Neuron (in vitro differentiated cells): ENCODE measurements at regions not wholly inside any gene's neighbourhood (a gene's known extent, or its start where the extent isn't known, plus 50 kb on each side); places are given as distances from the start of the nearest gene placed in this dataset.

ENCODE experiments used
- H2AFZ ChIP-seq: one replicate; pipeline ENCODE4 v1.6.1; 2013; ENCODE audit warnings: low read depth, mild to moderate bottlenecking, inconsistent platforms, low read length, moderate library complexity
- H3K27me3 ChIP-seq: one replicate; pipeline ENCODE4 v1.6.1; 2013; ENCODE audit warnings: low read length; ENCODE audit not compliant: insufficient read depth
- H3K36me3 ChIP-seq: one replicate; pipeline ENCODE4 v1.6.1; 2013; ENCODE audit warnings: low read length; ENCODE audit not compliant: insufficient read depth
- H3K4me1 ChIP-seq: one replicate; pipeline ENCODE4 v1.6.1; 2013; ENCODE audit warnings: low read length; ENCODE audit not compliant: insufficient read depth
- H3K4me3 ChIP-seq: 2 replicates; pipeline ENCODE4 v1.5.1; 2013; ENCODE audit warnings: mild to moderate bottlenecking, low read length, moderate library complexity
- H3K9me3 ChIP-seq: one replicate; pipeline ENCODE4 v1.6.1; 2013; ENCODE audit warnings: low read length

- no peak overlapping the region for H3K4me3 ChIP-seq
- H3K27me3 ChIP-seq, result no peaks in the 10 kb centered on the region
- H3K9me3 ChIP-seq, result no peaks in the 10 kb centered on the region
- H3K4me1 ChIP-seq, result no peaks in the 10 kb centered on the region
- no peaks in the 10 kb centered on the region for H3K36me3 ChIP-seq
- H2AFZ ChIP-seq, result no peak overlapping the region
Observed at GRCh38 chr1:87179851-87180519, 148.7 kb upstream of the LMO4 start.

GRCh38 chr1:87180682-87181081 lies 148.0 kb upstream of the LMO4 start:
- no peak overlapping the region for H2AFZ ChIP-seq
- H3K4me1 ChIP-seq, result no peaks in the 10 kb centered on the region
- no peaks in the 10 kb centered on the region for H3K27me3 ChIP-seq
- no peak overlapping the region for H3K4me3 ChIP-seq
- H3K9me3 ChIP-seq, result no peaks in the 10 kb centered on the region
- H3K36me3 ChIP-seq, result no peaks in the 10 kb centered on the region

GRCh38 chr1:87182611-87183010 lies 146.1 kb upstream of the LMO4 start:
- Histone ChIP-seq H3K36me3 (no peaks in the 10 kb centered on the region), H2AFZ (no peak overlapping the region), H3K4me3 (no peak overlapping the region), H3K9me3 (no peaks in the 10 kb centered on the region), H3K27me3 (no peaks in the 10 kb centered on the region), H3K4me1 (no peaks in the 10 kb centered on the region)

GRCh38 chr1:87185077-87185476 lies 143.6 kb upstream of the LMO4 start:
- no peaks in the 10 kb centered on the region for H3K4me1 ChIP-seq
- no peaks in the 10 kb centered on the region for H3K9me3 ChIP-seq
- no peak overlapping the region for H3K4me3 ChIP-seq
- H3K36me3 ChIP-seq, result no peaks in the 10 kb centered on the region
- no peak overlapping the region for H2AFZ ChIP-seq
- no peaks in the 10 kb centered on the region for H3K27me3 ChIP-seq

- Histone ChIP-seq H3K36me3 (no peaks in the 10 kb centered on the region), H3K4me1 (no peaks in the 10 kb centered on the region), H3K9me3 (no peaks in the 10 kb centered on the region), H3K4me3 (no peak overlapping the region), H2AFZ (no peak overlapping the region), H3K27me3 (no peaks in the 10 kb centered on the region)
Observed at GRCh38 chr1:87186346-87186745, 142.3 kb upstream of the LMO4 start.

- Histone ChIP-seq H3K36me3 (no peaks in the 10 kb centered on the region), H3K4me3 (no peak overlapping the region), H2AFZ (no peak overlapping the region), H3K27me3 (no peaks in the 10 kb centered on the region), H3K9me3 (no peaks in the 10 kb centered on the region), H3K4me1 (no peaks in the 10 kb centered on the region)
Observed at GRCh38 chr1:87188640-87189039, 140.0 kb upstream of the LMO4 start.

GRCh38 chr1:87190402-87190801 lies 138.3 kb upstream of the LMO4 start:
- no peak overlapping the region for H3K4me3 ChIP-seq
- H3K9me3 ChIP-seq, result no peaks in the 10 kb centered on the region
- no peak overlapping the region for H2AFZ ChIP-seq
- no peaks in the 10 kb centered on the region for H3K27me3 ChIP-seq
- H3K36me3 ChIP-seq, result no peaks in the 10 kb centered on the region
- no peaks in the 10 kb centered on the region for H3K4me1 ChIP-seq

GRCh38 chr1:87191646-87192045 lies 137.0 kb upstream of the LMO4 start:
- Histone ChIP-seq H3K4me1 (no peaks in the 10 kb centered on the region), H3K4me3 (no peak overlapping the region), H3K27me3 (no peaks in the 10 kb centered on the region), H2AFZ (no peak overlapping the region), H3K9me3 (no peaks in the 10 kb centered on the region), H3K36me3 (no peaks in the 10 kb centered on the region)

GRCh38 chr1:87194271-87194774 lies 134.4 kb upstream of the LMO4 start:
- Histone ChIP-seq H3K4me1 (no peaks in the 10 kb centered on the region), H3K36me3 (no peaks in the 10 kb centered on the region), H3K9me3 (no peaks in the 10 kb centered on the region), H3K4me3 (no peak overlapping the region), H2AFZ (no peak overlapping the region), H3K27me3 (no peaks in the 10 kb centered on the region)

GRCh38 chr1:87194856-87195255 lies 133.8 kb upstream of the LMO4 start:
- H3K4me1 ChIP-seq, result no peaks in the 10 kb centered on the region
- H3K27me3 ChIP-seq, result no peaks in the 10 kb centered on the region
- H3K9me3 ChIP-seq, result no peaks in the 10 kb centered on the region
- H2AFZ ChIP-seq, result no peak overlapping the region
- H3K36me3 ChIP-seq, result no peaks in the 10 kb centered on the region
- H3K4me3 ChIP-seq, result no peak overlapping the region

- Histone ChIP-seq H2AFZ (no peak overlapping the region), H3K27me3 (no peaks in the 10 kb centered on the region), H3K9me3 (no peaks in the 10 kb centered on the region), H3K36me3 (no peaks in the 10 kb centered on the region), H3K4me3 (no peak overlapping the region), H3K4me1 (no peaks in the 10 kb centered on the region)
Observed at GRCh38 chr1:87196110-87196827, 132.4 kb upstream of the LMO4 start.

- H3K36me3 ChIP-seq, result no peaks in the 10 kb centered on the region
- H3K9me3 ChIP-seq, result no peaks in the 10 kb centered on the region
- no peaks in the 10 kb centered on the region for H3K4me1 ChIP-seq
- no peaks in the 10 kb centered on the region for H3K27me3 ChIP-seq
- no peak overlapping the region for H2AFZ ChIP-seq
- no peak overlapping the region for H3K4me3 ChIP-seq
Observed at GRCh38 chr1:87197156-87197555, 131.5 kb upstream of the LMO4 start.

- H3K36me3 ChIP-seq, result no peaks in the 10 kb centered on the region
Observed at GRCh38 chr1:87197641-87198040, 131.0 kb upstream of the LMO4 start.

More at GRCh38 chr1:87197641-87198040, 131.0 kb upstream of the LMO4 start:
- Histone ChIP-seq H3K4me3 (no peak overlapping the region), H3K9me3 (no peaks in the 10 kb centered on the region), H3K4me1 (no peaks in the 10 kb centered on the region), H2AFZ (no peak overlapping the region), H3K27me3 (no peaks in the 10 kb centered on the region)
